ENCODE measurements at regions not wholly inside any gene's neighbourhood (a gene's known extent, or its start where the extent isn't known, plus 50 kb on each side); places are given as distances from the start of the nearest gene placed in this dataset.

DNA sequence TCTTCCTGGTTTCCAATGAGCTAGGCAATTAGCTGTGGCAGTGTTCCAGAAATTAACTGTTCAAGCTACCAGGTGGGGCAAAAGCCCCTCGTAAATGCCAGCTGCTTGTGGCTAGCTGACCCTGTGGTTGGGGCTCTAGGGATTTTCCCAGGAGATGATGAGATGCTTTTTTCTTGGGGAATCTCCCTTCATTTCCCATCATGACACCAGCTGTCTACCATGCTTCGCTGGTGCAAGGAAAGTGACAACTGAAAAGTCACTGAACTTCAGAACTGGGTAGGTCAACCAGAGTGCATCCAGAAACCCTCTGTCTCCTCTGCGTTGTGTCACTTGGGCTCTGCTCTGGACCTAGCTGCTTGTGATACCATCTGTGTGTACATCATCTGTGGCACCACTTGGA is 386.5 kb upstream of the DCC start (continued):
- TF ChIP-seq RAD21 (IDR thresholded peaks at IDR 0.05; ENCODE audit: low read depth) (no peak), SRF (IDR thresholded peaks at IDR 0.05; ENCODE audit: low read depth) (no peak)
- TF ChIP-seq, protein P1, sequence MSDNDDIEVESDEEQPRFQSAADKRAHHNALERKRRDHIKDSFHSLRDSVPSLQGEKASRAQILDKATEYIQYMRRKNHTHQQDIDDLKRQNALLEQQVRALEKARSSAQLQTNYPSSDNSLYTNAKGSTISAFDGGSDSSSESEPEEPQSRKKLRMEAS (IDR thresholded peaks at IDR 0.05), result no peak

DNA sequence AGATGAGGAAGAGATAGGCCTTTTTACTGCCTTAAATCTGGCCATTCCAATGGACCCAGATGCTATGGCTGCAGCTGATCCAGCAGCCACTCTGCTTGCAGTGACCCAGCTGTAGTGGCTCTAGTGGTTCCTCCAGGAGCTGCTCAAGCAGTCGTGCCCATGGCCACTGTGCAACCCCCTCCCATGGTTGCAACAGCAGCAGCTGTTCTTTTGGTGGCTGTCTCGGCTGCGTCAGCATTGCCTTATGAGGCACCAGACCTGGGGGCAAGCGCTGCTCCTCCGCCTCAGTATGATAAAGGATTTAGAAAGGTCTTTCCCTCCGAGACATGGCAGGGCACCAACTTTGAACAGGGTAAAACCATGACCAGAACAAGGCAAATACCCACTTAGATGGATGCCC is 384.9 kb upstream of the DCC start:
- H3K79me2 ChIP-seq (ENCODE audit: insufficient read depth, low read length), result no peaks in the 10 kb centered on the region
- no peaks in the 10 kb centered on the region for H3K36me3 ChIP-seq (ENCODE audit: control insufficient read depth in 1 of 2, insufficient read depth in 2 of 2, low read length in 2 of 2)
- no peak overlapping the region for H3K27ac ChIP-seq (ENCODE audit: low read depth, low read length)
- intact Hi-C loops (cut with micrococcal nuclease), result no loop called here
- H4K20me1 ChIP-seq (ENCODE audit: insufficient read depth), result no peaks in the 10 kb centered on the region
- no peaks in the 10 kb centered on the region for H3K4me1 ChIP-seq (ENCODE audit: control insufficient read depth in 1 of 2, insufficient read depth in 2 of 2, low read length in 2 of 2)
- BruUV-seq (replicated peaks), result no TSS peak
- ATAC-seq, result no peak
- H3K9me2 ChIP-seq (ENCODE audit: insufficient read depth), result no peaks in the 10 kb centered on the region
- H3K4me2 ChIP-seq (ENCODE audit: low read length), result no peak overlapping the region
- no peaks in the 10 kb centered on the region for H3K27me3 ChIP-seq (ENCODE audit: insufficient read depth, low read length)
- peaks cover 0 to 18% of the 10 kb centered on the region in 2 experiments; a peak in 2 of 4 replicates for H3K9me3 ChIP-seq (ENCODE audit: control insufficient read depth in 1 of 2, insufficient read depth in 1 of 2, low read depth in 1 of 2, low read length in 2 of 2)
- no peak overlapping the region for H3K9ac ChIP-seq (ENCODE audit: low read length)
- H3K4me3 ChIP-seq (replicated peaks in 1 of 2; ENCODE audit: low read depth in 1 of 2, low read length in 2 of 2), result no peak overlapping the region
- RAD21 ChIA-PET (ENCODE audit: low non-redundant PET in 1 of 2, low total read pairs in 2 of 2, uncharacterized antibody in 2 of 2, unreplicated experiment in 2 of 2), result no interaction called here
- POLR2A ChIA-PET, result no interaction called here
- TF ChIP-seq ZNF274 (IDR thresholded peaks at IDR 0.05; ENCODE audit: low read depth, low read length), result no peak
- TF ChIP-seq, protein P2, sequence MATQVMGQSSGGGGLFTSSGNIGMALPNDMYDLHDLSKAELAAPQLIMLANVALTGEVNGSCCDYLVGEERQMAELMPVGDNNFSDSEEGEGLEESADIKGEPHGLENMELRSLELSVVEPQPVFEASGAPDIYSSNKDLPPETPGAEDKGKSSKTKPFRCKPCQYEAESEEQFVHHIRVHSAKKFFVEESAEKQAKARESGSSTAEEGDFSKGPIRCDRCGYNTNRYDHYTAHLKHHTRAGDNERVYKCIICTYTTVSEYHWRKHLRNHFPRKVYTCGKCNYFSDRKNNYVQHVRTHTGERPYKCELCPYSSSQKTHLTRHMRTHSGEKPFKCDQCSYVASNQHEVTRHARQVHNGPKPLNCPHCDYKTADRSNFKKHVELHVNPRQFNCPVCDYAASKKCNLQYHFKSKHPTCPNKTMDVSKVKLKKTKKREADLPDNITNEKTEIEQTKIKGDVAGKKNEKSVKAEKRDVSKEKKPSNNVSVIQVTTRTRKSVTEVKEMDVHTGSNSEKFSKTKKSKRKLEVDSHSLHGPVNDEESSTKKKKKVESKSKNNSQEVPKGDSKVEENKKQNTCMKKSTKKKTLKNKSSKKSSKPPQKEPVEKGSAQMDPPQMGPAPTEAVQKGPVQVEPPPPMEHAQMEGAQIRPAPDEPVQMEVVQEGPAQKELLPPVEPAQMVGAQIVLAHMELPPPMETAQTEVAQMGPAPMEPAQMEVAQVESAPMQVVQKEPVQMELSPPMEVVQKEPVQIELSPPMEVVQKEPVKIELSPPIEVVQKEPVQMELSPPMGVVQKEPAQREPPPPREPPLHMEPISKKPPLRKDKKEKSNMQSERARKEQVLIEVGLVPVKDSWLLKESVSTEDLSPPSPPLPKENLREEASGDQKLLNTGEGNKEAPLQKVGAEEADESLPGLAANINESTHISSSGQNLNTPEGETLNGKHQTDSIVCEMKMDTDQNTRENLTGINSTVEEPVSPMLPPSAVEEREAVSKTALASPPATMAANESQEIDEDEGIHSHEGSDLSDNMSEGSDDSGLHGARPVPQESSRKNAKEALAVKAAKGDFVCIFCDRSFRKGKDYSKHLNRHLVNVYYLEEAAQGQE (IDR thresholded peaks at IDR 0.05; ENCODE audit: low read depth), result no peak
- no peak for TF ChIP-seq RAD21 (IDR thresholded peaks at IDR 0.05; ENCODE audit: low read depth)
- TF ChIP-seq TCF7L2 (IDR thresholded peaks at IDR 0.05; ENCODE audit: borderline replicate concordance, extremely low read depth, insufficient read depth, insufficient read length), result no peak
- no peak for TF ChIP-seq JUND (IDR thresholded peaks at IDR 0.05)
- no peak overlapping the region for H2AFZ ChIP-seq (ENCODE audit: low read depth, low read length, poor library complexity, severe bottlenecking)
- CTCF ChIA-PET, result no interaction called here
- DNase-seq (ENCODE audit: low read depth, low spot score), result no peak

Data from HCT116 (cell line).